ENCODE measurements at regions not wholly inside any gene's neighbourhood (a gene's known extent, or its start where the extent isn't known, plus 50 kb on each side); places are given as distances from the start of the nearest gene placed in this dataset.

- DNase-seq (no peak), ATAC-seq (no peak)
- Histone ChIP-seq H3K9me3 (no peaks in the 10 kb centered on the region), H3K36me3 (no peaks in the 10 kb centered on the region), H3K27ac (no peak overlapping the region), H3K27me3 (no peaks in the 10 kb centered on the region), H3K4me3 (no peak overlapping the region), H3K4me1 (peaks cover 5% of the 10 kb centered on the region)
- intact Hi-C loops (cut with DNase I): no loop called here
- TF ChIP-seq CTCF (IDR thresholded peaks at IDR 0.05): no peak
Observed at GRCh38 chr13:50205581-50205980, 190.3 kb downstream of the KCNRG start.

- peak; percentile 76 for DNase-seq
- no peaks in the 10 kb centered on the region for H3K27me3 ChIP-seq
- H3K4me1 ChIP-seq: no peaks in the 10 kb centered on the region
- TF ChIP-seq CTCF (IDR thresholded peaks at IDR 0.05): no peak
- intact Hi-C loops (cut with DNase I): no loop called here
- ATAC-seq: peak; percentile 97
- H3K27ac ChIP-seq: peak overlapping the region; percentile 39
- H3K36me3 ChIP-seq: no peaks in the 10 kb centered on the region
- H3K9me3 ChIP-seq: no peaks in the 10 kb centered on the region
- H3K4me3 ChIP-seq: peak overlapping the region; percentile 25
Observed at GRCh38 chr13:50208826-50209335, 193.6 kb downstream of the KCNRG start.

GRCh38 chr13:50209631-50210030 is 194.4 kb downstream of the KCNRG start:
- no peaks in the 10 kb centered on the region for H3K4me1 ChIP-seq
- H3K36me3 ChIP-seq: no peaks in the 10 kb centered on the region
- intact Hi-C loops (cut with DNase I): no loop called here
- ATAC-seq: no peak
- no peak overlapping the region for H3K4me3 ChIP-seq
- no peaks in the 10 kb centered on the region for H3K9me3 ChIP-seq
- TF ChIP-seq CTCF (IDR thresholded peaks at IDR 0.05): no peak
- no peak overlapping the region for H3K27ac ChIP-seq
- no peak for DNase-seq
- H3K27me3 ChIP-seq: no peaks in the 10 kb centered on the region

- H3K4me3 ChIP-seq: no peak overlapping the region
- no peak for ATAC-seq
- no peaks in the 10 kb centered on the region for H3K27me3 ChIP-seq
- no peak overlapping the region for H3K27ac ChIP-seq
- no peak for DNase-seq
- intact Hi-C loops (cut with DNase I): no loop called here
- TF ChIP-seq CTCF (IDR thresholded peaks at IDR 0.05): no peak
- H3K36me3 ChIP-seq: no peaks in the 10 kb centered on the region
- no peaks in the 10 kb centered on the region for H3K4me1 ChIP-seq
- H3K9me3 ChIP-seq: no peaks in the 10 kb centered on the region
Observed at GRCh38 chr13:50213526-50213925, 198.3 kb downstream of the KCNRG start.

- Histone ChIP-seq H3K27ac (no peak overlapping the region), H3K4me1 (no peaks in the 10 kb centered on the region), H3K27me3 (no peaks in the 10 kb centered on the region), H3K9me3 (no peaks in the 10 kb centered on the region), H3K36me3 (no peaks in the 10 kb centered on the region), H3K4me3 (no peak overlapping the region)
- DNase-seq (no peak), ATAC-seq (no peak)
- intact Hi-C loops (cut with DNase I): no loop called here
- TF ChIP-seq CTCF (IDR thresholded peaks at IDR 0.05): no peak
Observed at GRCh38 chr13:50214514-50214913, 199.3 kb downstream of the KCNRG start.

- Histone ChIP-seq H3K9me3 (no peaks in the 10 kb centered on the region), H3K27me3 (no peaks in the 10 kb centered on the region), H3K27ac (no peak overlapping the region), H3K4me3 (no peak overlapping the region), H3K36me3 (no peaks in the 10 kb centered on the region), H3K4me1 (no peaks in the 10 kb centered on the region)
- intact Hi-C loops (cut with DNase I): no loop called here
- DNase-seq: no peak
- no peak for TF ChIP-seq CTCF (IDR thresholded peaks at IDR 0.05)
- no peak for ATAC-seq
Observed at GRCh38 chr13:50215399-50215798, 200.2 kb downstream of the KCNRG start.
